Osteoblast (primary cell): ENCODE measurements at regions not wholly inside any gene's neighbourhood (a gene's known extent, or its start where the extent isn't known, plus 50 kb on each side); places are given as distances from the start of the nearest gene placed in this dataset.

Experiments
- DNase-seq: peaks from one replicate; pipeline ENCODE4 v3.0.0; 2011; ENCODE audit warnings: low spot score, mixed read lengths; ENCODE audit not compliant: insufficient read length; ENCODE audit errors: missing footprints
- H2AFZ ChIP-seq: 2 replicates; pipeline ENCODE4 v1.6.0; 2011; ENCODE audit warnings: mild to moderate bottlenecking, low read length
- H3K27ac ChIP-seq: 2 replicates; pipeline ENCODE4 v1.5.1; 2011; ENCODE audit warnings: mild to moderate bottlenecking, low read depth, low read length, moderate library complexity
- H3K27me3 ChIP-seq: 2 replicates; pipeline ENCODE4 v1.6.0; 2012; ENCODE audit warnings: mild to moderate bottlenecking, control low read depth, inconsistent platforms, low read length, moderate library complexity; ENCODE audit not compliant: insufficient read depth
- H3K36me3 ChIP-seq: 2 replicates; pipeline ENCODE4 v1.5.1; 2011; ENCODE audit warnings: mild to moderate bottlenecking, low read length, control low read depth, moderate library complexity; ENCODE audit not compliant: insufficient read depth
- H3K4me1 ChIP-seq: 2 replicates; pipeline ENCODE4 v1.5.1; 2011; ENCODE audit warnings: mild to moderate bottlenecking, low read length, control low read depth, moderate library complexity; ENCODE audit not compliant: insufficient read depth
- H3K4me2 ChIP-seq: 2 replicates; pipeline ENCODE4 v1.6.0; 2011; ENCODE audit warnings: mild to moderate bottlenecking, low read length; ENCODE audit not compliant: insufficient read depth
- H3K4me3 ChIP-seq: fragments of 200-600 bp; sonication (generic); 3 replicates; pipeline ENCODE4 v1.5.1; 2012; ENCODE audit warnings: mild to moderate bottlenecking, low read length, inconsistent platforms; ENCODE audit not compliant: insufficient read depth
- H3K79me2 ChIP-seq: 2 replicates; pipeline ENCODE4 v1.6.0; 2012; ENCODE audit warnings: mild to moderate bottlenecking, low read length, control low read depth, inconsistent platforms; ENCODE audit not compliant: insufficient read depth
- H3K9me3 ChIP-seq: 2 replicates; pipeline ENCODE4 v1.5.1; 2011; ENCODE audit warnings: low read depth, low read length, control low read depth
- H4K20me1 ChIP-seq: 2 replicates; pipeline ENCODE4 v1.6.0; 2012; ENCODE audit warnings: mild to moderate bottlenecking, low read length, control low read depth; ENCODE audit not compliant: insufficient read depth
- CTCF ChIP-seq: IDR thresholded peaks from 2 replicates; pipeline ENCODE4 v1.5.1; 2011; ENCODE audit warnings: mild to moderate bottlenecking, low read depth, low read length, moderate library complexity; ENCODE audit errors: extremely low read depth

GRCh38 chr3:110577854-110578253 is 493.8 kb upstream of the NECTIN3 start:
- H2AFZ ChIP-seq: peak overlapping the region; percentile 66
- no peaks in the 10 kb centered on the region for H4K20me1 ChIP-seq
- peaks cover 36% of the 10 kb centered on the region for H3K4me1 ChIP-seq
- no peak overlapping the region for H3K4me3 ChIP-seq
- no peak for TF ChIP-seq CTCF
- H3K4me2 ChIP-seq: no peak overlapping the region
- no peaks in the 10 kb centered on the region for H3K27me3 ChIP-seq
- no peaks in the 10 kb centered on the region for H3K9me3 ChIP-seq
- no peaks in the 10 kb centered on the region for H3K79me2 ChIP-seq
- peak overlapping the region; percentile 70 for H3K27ac ChIP-seq
- no peak for DNase-seq
- H3K36me3 ChIP-seq: no peaks in the 10 kb centered on the region

- H3K4me3 ChIP-seq: no peak overlapping the region
- H3K4me1 ChIP-seq: peaks cover 43% of the 10 kb centered on the region
- peak overlapping the region; percentile 21 for H3K4me2 ChIP-seq
- H3K79me2 ChIP-seq: no peaks in the 10 kb centered on the region
- no peaks in the 10 kb centered on the region for H3K36me3 ChIP-seq
- peak overlapping the region; percentile 50 for H3K27ac ChIP-seq
- H4K20me1 ChIP-seq: no peaks in the 10 kb centered on the region
- H3K27me3 ChIP-seq: no peaks in the 10 kb centered on the region
- DNase-seq: no peak
- no peak for TF ChIP-seq CTCF
- H2AFZ ChIP-seq: peak overlapping the region; percentile 62
- no peaks in the 10 kb centered on the region for H3K9me3 ChIP-seq
Measured at GRCh38 chr3:110579840-110580550, 491.6 kb upstream of the NECTIN3 start.

- peak overlapping the region; percentile 12 for H2AFZ ChIP-seq
- peak; percentile 66 for DNase-seq
Measured at GRCh38 chr3:110583373-110583935, 488.2 kb upstream of the NECTIN3 start.

More at GRCh38 chr3:110583373-110583935, 488.2 kb upstream of the NECTIN3 start:
- Histone ChIP-seq H3K79me2 (no peaks in the 10 kb centered on the region), H3K36me3 (no peaks in the 10 kb centered on the region), H3K4me1 (peaks cover 22% of the 10 kb centered on the region), H3K4me2 (no peak overlapping the region), H3K27ac (no peak overlapping the region), H3K4me3 (no peak overlapping the region), H3K9me3 (no peaks in the 10 kb centered on the region), H3K27me3 (no peaks in the 10 kb centered on the region), H4K20me1 (no peaks in the 10 kb centered on the region)
- no peak for TF ChIP-seq CTCF
